MCF 10A (cell line): ENCODE measurements at regions not wholly inside any gene's neighbourhood (a gene's known extent, or its start where the extent isn't known, plus 50 kb on each side); places are given as distances from the start of the nearest gene placed in this dataset.

Experiments used
- BruUV-seq: library from RNA; stranded (reverse); fragments of 400-500 nt; replicated peaks from 2 replicates; lab custom pipeline; 2021; lab: Mats Ljungman, UMichigan
- CTCF ChIA-PET: fragments of 300-600 bp; sonication (Branson Sonifier 250); formaldehyde crosslinking; extraction: SDS; loops from one replicate; lab custom pipeline; 2021; ENCODE audit warnings: antibody characterized with exemption, inconsistent platforms; lab: Yijun Ruan, JAX
- POLR2A ChIA-PET: fragments of 300-600, 350-650 bp; sonication (Branson Sonifier 250); formaldehyde crosslinking; extraction: SDS; loops from one replicate; lab custom pipeline; 2020; ENCODE audit warnings: antibody characterized with exemption, inconsistent platforms; lab: Yijun Ruan, JAX
- DNase-seq: peaks from one replicate; pipeline ENCODE4 v3.0.0-alpha.2; 2018; ENCODE audit not compliant: unreplicated experiment
- H3K27ac Mint-ChIP-seq: one replicate; pipeline ENCODE4 v1.8.0; 2022; ENCODE audit warnings: mild to moderate bottlenecking, low read depth, mixed read lengths; ENCODE audit not compliant: unreplicated experiment
- H3K27me3 Mint-ChIP-seq: one replicate; pipeline ENCODE4 v1.8.0; 2022; ENCODE audit warnings: mixed read lengths; ENCODE audit not compliant: insufficient read depth, unreplicated experiment
- H3K36me3 Mint-ChIP-seq: one replicate; pipeline ENCODE4 v1.8.0; 2022; ENCODE audit warnings: mild to moderate bottlenecking, moderate library complexity, mixed read lengths; ENCODE audit not compliant: insufficient read depth, unreplicated experiment
- H3K4me1 Mint-ChIP-seq: one replicate; pipeline ENCODE4 v1.8.0; 2022; ENCODE audit warnings: mixed read lengths; ENCODE audit not compliant: insufficient read depth, unreplicated experiment
- H3K4me3 Mint-ChIP-seq: one replicate; pipeline ENCODE4 v1.8.0; 2022; ENCODE audit warnings: mild to moderate bottlenecking, moderate library complexity, mixed read lengths; ENCODE audit not compliant: unreplicated experiment
- H3K9me3 Mint-ChIP-seq: one replicate; pipeline ENCODE4 v1.8.0; 2022; ENCODE audit warnings: mixed read lengths; ENCODE audit not compliant: unreplicated experiment
- intact Hi-C: fragments of 100-400 bp; cut with micrococcal nuclease; formaldehyde crosslinking; loops from 2 replicates; pipeline ENCODE4 v1.14.1; 2022
- TF ChIP-seq, protein P1 (sequence below): fragments of 200-600 bp; IDR thresholded peaks from one replicate; pipeline ENCODE4 v1.8.0; 2022; ENCODE audit warnings: antibody characterized with exemption, mild to moderate bottlenecking; ENCODE audit not compliant: unreplicated experiment

DNA sequence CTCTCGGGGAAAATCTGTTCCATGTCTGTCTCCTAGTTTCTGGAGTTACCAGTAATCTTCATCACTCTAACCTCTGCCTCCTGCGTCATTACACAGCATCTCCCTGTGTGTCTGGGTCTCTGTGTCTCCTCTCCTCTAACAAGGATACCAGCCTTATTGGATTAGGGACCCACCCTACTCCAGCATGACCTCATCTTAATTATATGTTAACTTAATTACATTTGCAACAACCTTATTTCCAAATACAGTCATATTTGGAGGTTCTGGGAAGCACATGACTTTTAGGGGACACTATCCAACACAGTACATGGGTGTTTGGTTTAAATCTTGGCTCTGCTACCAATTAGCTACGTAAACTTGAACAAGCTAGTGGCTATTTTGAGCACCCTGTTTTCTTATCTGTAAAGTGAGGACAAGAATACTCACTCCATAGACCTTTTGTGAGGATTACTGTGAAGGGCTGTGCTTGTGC, 83.9 kb upstream of the SGIP1 start:
- H3K4me3 Mint-ChIP-seq: no peak overlapping the region
- ChIA-PET CTCF (interaction anchor here (1.0 to 13.6 kb wide), 6 partner anchors 20 to 491 kb away, joined by 3 to 687 read pairs (median 6); no protein-coding TSS in a partner anchor), POLR2A (interaction anchor here (1.6 kb wide), 1 partner anchor 193 kb away, joined by 5 read pairs; no protein-coding TSS in a partner anchor)
- no peaks in the 10 kb centered on the region for H3K27me3 Mint-ChIP-seq
- no TSS peak for BruUV-seq
- no peak for DNase-seq
- intact Hi-C loops: no loop called here
- H3K27ac Mint-ChIP-seq: no peak overlapping the region
- TF ChIP-seq, protein P1, sequence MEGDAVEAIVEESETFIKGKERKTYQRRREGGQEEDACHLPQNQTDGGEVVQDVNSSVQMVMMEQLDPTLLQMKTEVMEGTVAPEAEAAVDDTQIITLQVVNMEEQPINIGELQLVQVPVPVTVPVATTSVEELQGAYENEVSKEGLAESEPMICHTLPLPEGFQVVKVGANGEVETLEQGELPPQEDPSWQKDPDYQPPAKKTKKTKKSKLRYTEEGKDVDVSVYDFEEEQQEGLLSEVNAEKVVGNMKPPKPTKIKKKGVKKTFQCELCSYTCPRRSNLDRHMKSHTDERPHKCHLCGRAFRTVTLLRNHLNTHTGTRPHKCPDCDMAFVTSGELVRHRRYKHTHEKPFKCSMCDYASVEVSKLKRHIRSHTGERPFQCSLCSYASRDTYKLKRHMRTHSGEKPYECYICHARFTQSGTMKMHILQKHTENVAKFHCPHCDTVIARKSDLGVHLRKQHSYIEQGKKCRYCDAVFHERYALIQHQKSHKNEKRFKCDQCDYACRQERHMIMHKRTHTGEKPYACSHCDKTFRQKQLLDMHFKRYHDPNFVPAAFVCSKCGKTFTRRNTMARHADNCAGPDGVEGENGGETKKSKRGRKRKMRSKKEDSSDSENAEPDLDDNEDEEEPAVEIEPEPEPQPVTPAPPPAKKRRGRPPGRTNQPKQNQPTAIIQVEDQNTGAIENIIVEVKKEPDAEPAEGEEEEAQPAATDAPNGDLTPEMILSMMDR: no peak
- H3K36me3 Mint-ChIP-seq: no peaks in the 10 kb centered on the region
- H3K4me1 Mint-ChIP-seq: no peaks in the 10 kb centered on the region
- H3K9me3 Mint-ChIP-seq: no peaks in the 10 kb centered on the region

DNA sequence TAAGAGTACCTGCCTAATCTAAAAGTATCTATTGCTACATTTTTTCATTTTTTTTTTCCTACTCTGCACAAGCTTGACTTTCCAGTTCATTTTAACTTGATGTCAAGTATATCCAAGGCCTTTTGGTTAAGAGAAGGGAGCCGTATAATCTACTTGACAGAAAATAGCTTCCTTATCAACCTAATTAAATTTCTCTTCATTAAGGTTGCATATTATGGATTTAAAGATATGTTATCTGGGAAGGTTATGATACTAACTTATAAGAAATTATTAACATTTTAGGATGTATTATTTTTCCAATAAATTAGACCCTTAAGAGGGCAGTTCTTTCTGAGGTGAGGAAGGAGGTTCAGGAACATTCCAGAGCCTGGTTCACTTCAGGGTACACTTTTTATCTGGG, 83.1 kb upstream of the SGIP1 start:
- H3K27ac Mint-ChIP-seq: no peak overlapping the region
- CTCF ChIA-PET: interaction anchor here (1.1 to 13.6 kb wide), 5 partner anchors 19 to 491 kb away, joined by 5 to 687 read pairs (median 6); no protein-coding TSS in a partner anchor
- H3K27me3 Mint-ChIP-seq: no peaks in the 10 kb centered on the region
- H3K36me3 Mint-ChIP-seq: no peaks in the 10 kb centered on the region
- TF ChIP-seq, protein P1: no peak
- no peaks in the 10 kb centered on the region for H3K9me3 Mint-ChIP-seq
- no peaks in the 10 kb centered on the region for H3K4me1 Mint-ChIP-seq
- DNase-seq: no peak
- intact Hi-C loops: no loop called here
- POLR2A ChIA-PET: interaction anchor here (1.6 kb wide), 1 partner anchor 194 kb away, joined by 5 read pairs; no protein-coding TSS in a partner anchor
- no TSS peak for BruUV-seq
- H3K4me3 Mint-ChIP-seq: no peak overlapping the region

DNA sequence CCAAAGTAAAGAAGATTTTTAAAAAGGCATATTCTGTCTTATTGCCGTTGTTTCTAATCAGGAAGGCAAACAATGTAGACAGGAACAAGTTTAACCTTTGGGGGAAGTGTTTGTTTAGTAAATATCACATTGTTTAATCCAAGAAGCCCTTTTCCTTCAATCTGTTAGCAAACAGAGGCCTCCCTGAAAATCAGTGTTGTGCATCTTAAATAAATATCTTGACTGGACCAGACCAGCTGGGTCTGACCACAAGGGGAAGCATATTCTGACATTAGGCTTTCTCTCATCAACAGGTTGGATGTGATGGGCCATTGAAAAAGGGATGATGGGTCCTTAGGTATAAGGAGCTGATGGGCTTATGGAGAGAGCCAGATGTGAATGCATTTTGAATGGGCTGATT, 81.8 kb upstream of the SGIP1 start:
- CTCF ChIA-PET: interaction anchor here (0.6 to 13.6 kb wide), 4 partner anchors 18 to 344 kb away, joined by 3 to 687 read pairs (median 10); no protein-coding TSS in a partner anchor
- no TSS peak for BruUV-seq
- intact Hi-C loops: no loop called here
- Mint-ChIP-seq H3K4me3 (no peak overlapping the region), H3K36me3 (no peaks in the 10 kb centered on the region), H3K27me3 (no peaks in the 10 kb centered on the region), H3K4me1 (no peaks in the 10 kb centered on the region), H3K9me3 (no peaks in the 10 kb centered on the region), H3K27ac (no peak overlapping the region)
- no peak for DNase-seq
- TF ChIP-seq, protein P1: no peak
- POLR2A ChIA-PET: no interaction called here

DNA sequence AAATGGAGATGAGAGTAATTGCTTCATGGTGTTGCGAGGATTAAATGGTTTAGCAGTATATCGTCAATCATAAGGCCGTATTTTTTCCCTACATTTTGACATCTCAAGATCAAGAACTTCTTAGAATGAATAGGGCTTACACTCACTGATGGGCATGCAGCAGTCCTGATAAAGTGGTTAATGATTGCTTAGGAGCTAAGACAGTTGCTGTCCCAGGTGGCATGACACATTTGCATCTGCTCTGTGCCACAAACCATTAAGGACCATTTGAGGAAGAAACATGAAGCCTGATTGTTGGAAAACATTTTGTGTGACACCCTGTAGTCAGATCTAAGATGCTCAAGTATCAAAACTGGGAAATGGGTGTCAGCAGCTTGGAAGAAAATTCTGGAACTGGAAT, 81.0 kb upstream of the SGIP1 start:
- no peak for DNase-seq
- CTCF ChIA-PET: interaction anchor here (0.6 to 13.6 kb wide), 5 partner anchors 199 to 1683 kb away, joined by 3 to 687 read pairs (median 3); no protein-coding TSS in a partner anchor
- Mint-ChIP-seq H3K27me3 (no peaks in the 10 kb centered on the region), H3K4me3 (no peak overlapping the region), H3K36me3 (no peaks in the 10 kb centered on the region), H3K4me1 (no peaks in the 10 kb centered on the region), H3K27ac (no peak overlapping the region), H3K9me3 (no peaks in the 10 kb centered on the region)
- intact Hi-C loops: no loop called here
- TF ChIP-seq, protein P1: no peak
- POLR2A ChIA-PET: no interaction called here
- no TSS peak for BruUV-seq
